ENCODE measurements at regions not wholly inside any gene's neighbourhood (a gene's known extent, or its start where the extent isn't known, plus 50 kb on each side); places are given as distances from the start of the nearest gene placed in this dataset.

DNA sequence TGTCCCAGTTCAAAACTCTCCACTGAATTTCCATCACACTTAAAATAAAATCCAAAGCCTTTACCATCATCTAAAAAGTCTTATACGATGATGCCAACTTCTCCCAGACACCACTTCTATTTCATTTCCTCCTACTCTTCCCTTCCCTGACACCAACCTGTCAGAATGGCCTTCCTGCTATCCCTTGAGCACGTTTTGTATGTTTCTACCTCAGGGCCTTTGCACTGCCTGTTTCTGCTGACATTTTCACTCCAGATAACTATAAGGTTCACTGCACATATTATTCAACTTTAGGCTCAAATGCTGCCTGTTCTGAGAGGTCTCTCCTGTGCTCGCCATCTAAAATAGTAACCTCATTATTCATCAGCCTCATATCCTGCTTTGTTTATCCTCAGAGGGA is 269.6 kb downstream of the HTR7 start:
- DNase-seq (ENCODE audit: low read depth, low spot score), result no peak

DNA sequence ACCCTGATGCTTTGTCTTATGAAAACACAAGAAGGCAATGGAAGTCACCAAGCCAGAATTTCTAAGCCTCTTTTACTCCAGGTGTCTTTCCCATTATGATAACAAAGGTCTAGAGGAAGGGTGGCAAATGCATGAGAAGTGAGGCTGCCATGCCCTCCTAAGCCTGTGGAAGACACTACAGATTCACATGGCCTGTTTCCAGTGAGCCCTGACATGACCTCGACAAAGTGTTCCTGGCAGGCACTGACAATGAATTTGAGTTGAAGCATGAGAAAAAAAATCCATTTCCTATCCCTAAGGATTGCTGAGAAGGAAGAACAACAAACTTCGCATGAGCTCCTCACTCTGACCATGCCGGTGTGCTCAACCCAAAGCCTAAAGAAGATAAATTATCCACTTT is 268.0 kb downstream of the HTR7 start:
- no peak for DNase-seq (ENCODE audit: low read depth, low spot score)

DNA sequence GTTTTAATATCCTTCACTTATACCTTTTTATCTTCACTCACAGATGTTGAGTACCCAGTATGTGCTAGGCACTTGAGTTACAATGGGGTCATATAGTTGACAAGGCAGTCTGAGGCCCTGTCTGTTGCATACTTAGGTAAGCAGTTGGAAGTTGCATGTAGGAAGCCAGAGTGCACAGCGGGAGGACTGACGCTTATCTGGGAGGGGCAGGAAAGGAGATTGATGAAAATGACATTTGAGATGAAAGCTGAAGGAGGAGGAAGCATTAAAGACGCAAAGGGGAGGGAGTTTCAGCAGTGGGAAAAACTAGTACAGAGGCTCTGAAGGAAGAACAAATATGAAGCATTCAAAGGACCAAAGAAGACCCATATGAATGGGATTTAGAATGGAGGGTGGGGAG is 266.2 kb downstream of the HTR7 start:
- DNase-seq (ENCODE audit: low read depth, low spot score), result no peak

DNA sequence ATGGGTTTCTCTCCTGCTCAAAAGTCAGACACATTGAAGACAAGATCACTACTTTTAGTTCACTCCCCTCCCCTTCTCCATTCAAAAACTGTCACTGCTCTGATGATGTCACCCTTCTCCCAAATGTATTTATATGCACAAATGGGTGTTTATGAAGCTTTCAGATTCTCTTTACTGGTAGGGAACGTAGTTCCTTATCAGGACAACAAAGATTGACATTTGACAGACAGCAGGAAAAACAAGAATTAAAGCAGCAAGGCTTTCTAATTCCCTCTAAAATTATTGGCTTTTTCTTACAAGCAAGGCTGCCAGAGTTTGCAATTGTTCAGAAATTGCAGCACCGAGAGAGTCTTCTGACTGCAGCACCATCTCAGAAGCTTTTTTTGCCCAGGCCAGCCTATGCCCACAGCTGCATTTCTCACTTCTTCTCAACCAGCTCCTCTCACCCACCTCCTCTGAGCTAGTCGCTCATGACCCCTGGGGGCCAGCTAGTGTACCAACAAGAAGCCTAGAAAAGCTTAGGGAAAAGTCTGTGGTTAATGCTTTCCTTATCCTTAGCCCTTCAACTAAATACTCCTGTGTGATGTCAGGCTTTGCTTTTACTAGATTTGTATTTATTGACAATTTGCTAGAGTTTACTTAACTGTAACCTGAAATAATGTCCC is 265.1 kb downstream of the HTR7 start:
- DNase-seq (ENCODE audit: low read depth, low spot score), result peak; percentile 68

DNA sequence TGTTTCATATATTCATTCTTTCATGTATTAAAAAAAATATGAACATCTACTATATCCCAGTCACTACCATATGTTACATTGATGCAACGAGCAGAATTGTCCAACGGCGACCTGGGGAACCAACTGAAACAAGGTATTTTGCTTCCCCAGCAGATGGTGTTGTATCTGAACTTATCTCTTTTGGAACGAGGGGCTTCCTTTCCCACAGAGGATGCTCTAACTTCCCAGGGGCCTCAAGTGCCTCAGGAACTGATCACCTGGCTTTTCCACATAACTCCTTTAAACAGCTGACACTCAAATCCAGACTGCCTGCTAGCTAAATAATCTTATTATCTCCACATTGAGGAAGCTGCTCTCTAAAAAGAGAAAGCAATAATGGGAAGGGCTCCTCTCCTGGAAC is 259.3 kb downstream of the HTR7 start:
- no peak for DNase-seq (ENCODE audit: low read depth, low spot score)

DNA sequence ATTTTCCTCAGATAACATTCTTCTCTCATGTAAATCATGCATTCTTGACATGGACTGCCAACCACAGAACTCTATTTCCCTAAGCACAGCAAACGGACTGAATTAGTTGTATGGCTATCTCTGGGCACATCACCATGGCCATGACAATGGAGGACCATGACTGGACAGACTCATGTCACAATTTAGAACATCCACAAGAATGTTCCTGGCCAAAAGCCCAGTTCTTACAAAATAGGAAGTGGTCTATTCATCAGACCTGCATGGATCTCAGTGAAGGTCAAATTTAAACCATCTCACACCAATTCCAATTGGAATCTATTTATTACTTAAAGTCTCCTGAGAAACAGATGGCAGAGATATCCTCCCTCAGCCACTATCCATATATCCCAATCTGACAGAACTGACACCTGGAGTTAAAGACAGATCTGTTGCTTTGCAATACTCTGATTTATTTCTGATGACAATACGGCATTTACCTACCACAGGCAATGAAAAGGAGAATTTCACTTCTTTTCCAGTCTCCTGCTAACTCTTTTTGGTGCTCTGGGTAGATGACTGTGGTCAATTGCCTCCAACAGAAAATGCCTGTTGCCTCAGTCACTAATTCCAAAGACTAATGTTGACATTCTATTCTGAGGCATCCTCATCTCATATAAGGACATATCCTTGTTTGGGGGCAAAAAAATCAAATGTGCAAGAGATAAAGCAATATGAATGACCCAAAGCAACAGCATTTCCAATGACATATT is 254.8 kb downstream of the HTR7 start:
- DNase-seq (ENCODE audit: low read depth, low spot score), result no peak

DNA sequence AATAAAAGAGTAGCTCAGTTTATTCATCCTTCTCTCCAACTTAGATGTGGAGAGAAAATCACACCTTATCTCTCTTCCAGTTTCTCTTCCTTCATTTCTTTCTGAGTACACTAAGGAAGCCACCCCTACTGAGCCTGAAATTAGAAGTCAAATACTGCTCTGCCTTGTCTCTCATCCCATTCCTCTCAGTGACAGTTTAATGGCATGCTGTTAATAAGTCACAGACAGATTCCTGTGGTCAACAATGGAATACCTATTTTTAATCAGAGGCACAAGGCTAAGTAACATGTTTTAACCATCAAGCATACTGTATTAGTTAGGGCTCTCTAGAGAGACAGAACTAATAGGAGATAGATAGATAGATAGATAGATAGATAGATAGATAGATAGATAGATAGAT is 253.2 kb downstream of the HTR7 start:
- DNase-seq (ENCODE audit: low read depth, low spot score), result no peak

DNA sequence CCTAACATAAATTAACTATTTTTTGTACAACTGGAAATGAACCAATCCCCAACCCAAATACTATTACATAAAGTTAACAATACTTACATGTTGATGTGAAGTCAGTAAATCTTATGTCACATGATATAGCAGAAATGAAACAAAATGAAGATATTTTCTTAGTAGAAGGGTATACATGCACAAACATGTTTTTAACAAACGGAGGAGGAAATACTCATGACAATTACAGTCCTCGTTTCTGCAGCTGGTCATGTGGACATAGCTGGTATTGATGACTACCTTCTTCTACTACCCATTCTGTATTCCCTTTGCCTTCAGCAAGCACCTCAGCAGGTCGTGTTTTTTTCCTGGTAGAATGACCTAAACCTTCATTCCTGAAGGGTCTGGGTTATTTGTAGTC is 252.3 kb downstream of the HTR7 start:
- DNase-seq (ENCODE audit: low read depth, low spot score), result no peak

DNA sequence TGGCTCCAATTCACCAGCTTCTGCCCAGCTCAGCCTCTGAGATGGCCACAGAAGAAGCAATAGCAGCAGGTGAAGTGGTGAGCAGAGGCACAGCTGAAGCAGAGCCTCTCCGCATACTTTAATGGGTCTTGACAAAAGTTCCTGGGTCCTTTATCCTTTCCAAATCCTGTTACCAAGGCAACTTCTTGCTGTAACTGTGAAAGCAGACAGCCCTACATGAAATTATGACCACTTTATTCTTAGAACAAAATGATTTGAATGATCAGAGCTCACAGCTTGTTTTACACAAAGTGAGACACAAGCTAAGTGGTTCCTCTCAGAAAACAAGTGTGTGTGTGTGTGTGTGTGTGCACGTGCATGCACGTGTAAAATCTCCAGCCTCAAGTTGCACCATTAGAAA is 245.6 kb downstream of the HTR7 start:
- DNase-seq (ENCODE audit: low read depth, low spot score), result no peak

DNA sequence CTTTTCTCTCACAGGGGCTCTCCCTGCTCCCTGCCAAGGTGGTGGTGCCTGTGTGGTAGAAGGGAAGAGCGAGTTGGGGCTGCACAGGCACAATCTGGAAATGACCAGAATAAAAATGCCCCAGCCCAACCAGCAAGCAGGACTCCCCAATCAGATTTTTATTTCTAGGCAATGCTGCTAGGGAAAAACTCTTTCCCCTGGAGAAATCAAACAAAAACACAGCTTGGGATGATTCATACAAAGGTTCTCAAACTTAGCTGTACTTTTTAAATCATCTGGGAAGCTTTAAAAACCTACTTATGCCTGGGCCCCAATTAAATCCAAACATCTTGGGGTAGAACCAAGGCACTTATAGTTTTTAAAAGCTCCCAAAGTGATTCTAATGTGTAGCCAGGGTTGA is 243.2 kb downstream of the HTR7 start:
- no peak for DNase-seq (ENCODE audit: low read depth, low spot score)

DNA sequence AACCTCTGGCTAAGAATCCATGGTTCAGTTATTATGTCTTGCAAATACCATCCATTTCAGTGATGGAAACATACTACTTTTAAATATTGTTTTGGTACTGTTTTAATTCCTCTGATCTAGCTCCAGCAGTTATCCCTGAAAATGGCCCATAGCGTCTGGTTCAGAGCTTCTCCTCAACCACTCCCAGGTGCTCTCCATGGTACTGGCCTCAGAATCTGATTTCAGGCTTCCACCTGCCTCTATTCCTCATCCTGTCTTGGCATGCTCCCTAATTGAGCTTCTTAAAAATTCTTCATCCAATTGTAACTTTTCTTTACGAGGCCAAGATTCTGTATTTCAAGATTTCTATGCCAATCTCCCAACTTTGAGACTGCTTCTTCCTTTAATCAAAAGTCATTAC is 236.3 kb downstream of the HTR7 start:
- peak; percentile 20 for DNase-seq (ENCODE audit: low read depth, low spot score)

DNA sequence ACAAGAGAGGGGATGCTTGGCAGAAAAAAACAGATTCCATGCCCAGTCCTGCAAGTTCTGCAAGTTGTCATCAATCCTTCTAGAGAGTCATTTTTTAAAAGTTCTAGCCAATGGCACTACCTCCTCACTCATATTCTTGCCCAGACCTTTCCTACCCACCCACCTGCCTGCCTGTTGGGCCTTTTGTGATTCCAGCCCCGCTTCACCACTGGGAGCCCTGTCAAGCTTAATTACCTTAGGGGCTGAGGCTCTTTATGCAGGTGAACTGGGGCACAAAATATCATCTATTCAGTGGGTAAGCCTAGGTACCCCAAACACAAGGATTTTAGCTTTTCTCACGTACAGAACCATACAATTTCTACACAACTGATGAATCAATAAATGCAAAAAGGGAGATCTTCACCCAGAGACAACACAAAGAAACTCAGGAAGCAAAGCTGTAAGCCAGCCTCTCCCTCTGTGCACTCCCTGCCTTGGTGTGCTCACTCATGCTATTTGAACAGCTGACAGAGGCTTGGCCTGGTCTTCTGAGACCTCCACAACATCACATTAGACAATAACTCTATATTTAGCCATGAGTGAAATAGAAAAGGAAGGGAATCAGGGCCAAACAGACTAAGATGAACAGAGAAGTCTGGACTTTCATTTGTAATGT is 222.6 kb downstream of the HTR7 start:
- DNase-seq (ENCODE audit: low read depth, low spot score), result no peak

DNA sequence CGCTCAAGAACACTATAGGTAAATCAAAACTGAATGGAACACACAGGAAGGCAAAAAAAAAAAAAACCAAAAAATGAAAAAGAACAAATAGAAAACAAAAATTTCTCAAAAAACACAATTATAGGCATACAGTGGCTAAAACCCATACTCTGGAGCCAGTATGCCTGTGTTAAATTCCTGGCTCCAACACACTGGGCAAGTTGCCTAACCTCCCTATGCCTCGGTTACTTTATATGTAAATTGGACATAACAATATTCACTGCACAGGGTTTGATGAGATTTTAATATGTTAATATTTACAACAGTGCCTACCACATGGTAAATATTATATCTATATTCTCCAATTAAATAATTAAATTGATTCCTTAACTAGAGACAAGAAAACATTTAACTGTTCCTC is 217.1 kb downstream of the HTR7 start:
- DNase-seq (ENCODE audit: low read depth, low spot score), result no peak

DNA sequence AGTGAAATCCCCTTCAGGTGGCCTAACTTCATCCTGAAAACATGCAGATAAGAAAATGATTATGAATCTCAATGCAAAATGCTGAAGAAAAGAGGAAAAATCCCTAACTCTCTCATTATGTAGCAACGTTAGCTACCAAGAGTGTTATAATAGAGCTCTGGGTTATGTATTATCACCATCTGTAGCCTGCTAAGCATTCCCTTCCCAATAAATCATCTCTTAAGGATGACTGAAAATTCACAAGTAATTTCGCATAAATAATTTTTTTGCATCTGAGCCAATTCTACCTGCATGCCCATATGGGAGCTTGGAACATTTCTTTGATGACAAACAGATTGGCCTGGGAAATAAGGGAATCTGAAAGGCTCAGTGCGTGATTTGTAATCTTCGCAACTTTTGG is 216.1 kb downstream of the HTR7 start:
- no peak for DNase-seq (ENCODE audit: low read depth, low spot score)

DNA sequence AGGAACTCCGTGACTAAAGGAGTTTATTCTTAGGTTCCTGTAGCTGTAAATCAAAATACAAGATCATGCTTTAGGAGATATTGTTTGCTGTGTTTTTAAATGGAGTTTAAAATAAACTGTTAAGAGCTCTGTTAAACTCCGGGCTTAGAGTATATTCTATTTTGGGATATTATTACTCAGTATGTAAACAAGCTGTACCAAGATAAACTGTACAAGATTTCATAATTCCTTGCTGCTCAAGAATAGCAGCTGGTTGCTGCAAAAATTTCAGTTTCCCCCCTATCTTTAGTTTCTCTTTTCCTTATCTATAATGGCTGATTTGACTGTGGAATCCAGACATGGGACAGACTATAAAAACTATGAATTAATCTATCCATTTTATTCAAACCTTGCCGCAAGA is 215.7 kb downstream of the HTR7 start:
- no peak for DNase-seq (ENCODE audit: low read depth, low spot score)

DNA sequence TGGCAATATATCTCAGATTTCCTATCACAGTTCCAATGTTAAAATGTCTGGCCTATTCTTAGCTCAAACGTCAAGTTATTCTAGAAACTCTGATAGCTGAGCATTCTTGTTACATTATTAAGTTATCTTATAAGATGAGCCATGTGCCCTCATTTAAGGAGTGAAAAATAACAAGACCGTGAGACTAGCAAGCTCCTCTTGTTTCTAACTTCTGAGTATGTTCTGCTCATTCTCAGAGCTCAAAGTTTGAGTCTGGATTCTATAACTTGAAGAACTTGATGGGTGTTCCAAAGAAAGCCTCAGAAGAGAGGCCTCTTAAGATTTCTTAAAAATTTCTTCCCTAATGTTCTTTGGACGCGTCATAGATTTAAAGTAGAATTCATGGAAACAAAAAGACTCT is 215.2 kb downstream of the HTR7 start:
- DNase-seq (ENCODE audit: low read depth, low spot score), result no peak

DNA sequence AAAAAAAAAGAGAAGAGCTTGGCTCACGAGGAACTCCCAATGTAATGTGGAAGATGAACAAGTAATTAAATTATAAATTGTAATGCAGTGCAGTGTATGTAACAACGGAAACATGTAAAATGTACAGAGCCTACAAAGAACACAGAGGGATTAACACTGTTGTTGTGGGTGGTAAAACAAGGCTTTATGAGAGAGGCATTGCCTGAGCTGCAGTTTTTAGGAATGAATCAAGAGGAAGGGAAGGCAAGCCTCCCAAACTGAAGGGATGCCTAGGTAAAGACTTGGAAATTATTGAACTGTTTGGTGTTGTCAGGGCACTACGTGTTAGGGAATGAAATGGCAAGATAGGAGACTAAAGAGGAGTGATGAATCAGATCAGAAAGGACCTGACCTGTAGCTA is 213.7 kb downstream of the HTR7 start:
- DNase-seq (ENCODE audit: low read depth, low spot score), result no peak

DNA sequence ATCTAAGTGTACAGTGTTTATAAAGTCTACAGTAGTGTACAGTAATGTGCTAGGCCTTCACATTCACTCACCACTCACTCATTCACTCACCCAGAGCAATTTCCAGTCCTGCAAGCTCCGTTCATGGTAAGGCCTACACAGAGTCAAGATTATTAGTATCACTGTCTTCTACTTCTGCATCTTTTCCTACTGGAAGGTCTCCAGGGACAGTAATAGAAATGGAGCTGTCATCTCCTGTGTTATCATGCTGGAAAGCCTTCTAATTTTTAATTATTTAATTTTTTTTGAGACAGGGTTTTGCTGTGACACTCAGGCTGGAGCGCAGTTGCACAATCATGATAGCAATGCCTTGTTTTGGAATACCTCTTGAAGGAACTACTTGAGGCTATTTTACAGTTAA is 207.0 kb downstream of the HTR7 start:
- no peak for DNase-seq (ENCODE audit: low read depth, low spot score)

DNA sequence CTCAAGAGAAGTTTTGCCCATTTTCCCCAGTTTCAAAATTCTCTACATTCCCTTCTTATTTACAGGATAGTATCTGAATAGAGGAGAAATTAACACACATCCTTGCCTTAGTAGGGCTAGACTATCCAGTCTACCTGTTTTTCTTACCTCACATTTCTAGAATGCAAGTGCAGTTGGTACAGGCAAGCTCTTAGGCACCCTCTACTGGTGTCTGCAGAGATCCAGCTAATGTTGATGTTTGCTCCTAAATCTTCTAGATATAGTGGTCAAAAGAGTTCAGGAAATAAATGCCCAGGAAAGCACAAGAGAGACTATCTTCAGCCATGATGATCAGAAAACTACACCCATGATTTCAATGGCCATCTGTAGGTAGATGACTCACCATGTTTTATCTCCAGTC is 205.3 kb downstream of the HTR7 start:
- DNase-seq (ENCODE audit: low read depth, low spot score), result peak; percentile 4

DNA sequence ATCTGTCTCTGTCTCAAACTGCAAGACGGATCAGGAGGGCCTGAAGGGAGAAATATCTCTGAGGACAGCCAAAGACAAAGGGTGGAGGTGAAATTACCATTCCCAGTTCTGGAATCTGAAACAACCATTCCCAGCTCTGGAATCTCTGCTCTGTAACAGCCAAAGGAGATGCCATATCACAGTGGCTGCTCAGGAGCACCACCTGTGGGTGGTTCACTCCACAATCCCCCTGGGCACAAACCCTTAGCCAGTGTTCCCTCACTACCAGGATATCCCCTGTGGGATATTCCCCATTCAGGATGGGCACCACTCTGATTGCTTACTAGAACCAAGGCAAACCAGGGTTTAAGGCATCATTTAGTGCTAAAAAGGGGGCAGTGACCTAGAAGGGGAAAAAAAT is 199.0 kb downstream of the HTR7 start:
- DNase-seq (ENCODE audit: low read depth, low spot score), result peak; percentile 7

DNA sequence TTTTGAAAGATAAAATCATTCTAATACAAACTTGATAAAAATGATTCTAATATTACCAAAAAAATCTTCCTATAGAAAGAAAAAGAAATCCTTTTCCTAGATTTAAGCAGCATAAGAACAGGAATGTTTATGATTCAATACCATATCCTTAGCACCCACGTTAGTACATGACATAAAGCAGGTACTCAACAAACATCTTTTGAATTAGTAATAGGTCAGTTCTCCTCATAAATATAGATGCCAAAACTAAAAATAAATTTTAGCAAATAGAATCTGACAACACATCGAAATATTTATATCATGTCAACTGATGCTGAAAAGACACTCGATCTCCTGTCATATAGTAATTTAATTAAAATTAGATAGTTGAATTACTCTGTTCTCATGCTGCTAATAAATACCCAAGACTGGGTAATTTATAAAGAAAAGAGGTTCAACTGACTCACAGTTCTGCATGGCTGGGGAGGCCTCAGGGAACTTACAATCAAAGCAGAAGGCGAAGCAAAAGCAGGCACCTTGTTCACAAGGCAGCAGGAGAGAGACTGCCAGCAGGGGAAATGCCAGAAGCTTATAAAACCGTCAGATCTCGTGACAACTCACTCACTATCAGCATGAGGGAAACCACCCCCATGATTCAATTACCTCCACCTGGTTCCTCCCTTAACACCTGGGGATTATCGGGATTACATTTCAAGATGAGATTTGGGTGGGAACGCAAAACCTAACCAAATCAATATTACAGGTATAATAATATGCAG is 191.8 kb downstream of the HTR7 start:
- DNase-seq (ENCODE audit: low read depth, low spot score), result peak; percentile 61

DNA sequence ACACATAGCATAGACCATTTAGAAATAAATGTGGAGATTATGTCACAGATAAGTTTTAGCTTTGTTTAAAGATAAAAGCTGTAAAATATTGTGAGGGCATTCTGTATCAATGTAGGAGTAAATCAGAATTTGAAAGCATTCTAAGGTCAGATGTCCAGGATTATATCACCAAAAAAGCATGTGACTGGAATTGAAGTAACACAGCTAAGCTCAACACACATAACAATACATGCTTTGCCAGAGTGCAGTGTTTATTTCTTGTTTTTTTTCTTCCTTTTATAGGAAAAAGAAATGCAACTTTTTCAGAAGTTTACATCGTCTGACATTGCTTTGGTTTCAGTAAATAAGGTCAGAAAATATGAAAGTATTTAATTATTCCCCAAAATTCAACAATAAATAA is 183.4 kb downstream of the HTR7 start:
- no peak for DNase-seq (ENCODE audit: low read depth, low spot score)

All from ELF-1 (cell line).